Heart left ventricle (tissue), 13 donors: ENCODE measurements at regions not wholly inside any gene's neighbourhood (a gene's known extent, or its start where the extent isn't known, plus 50 kb on each side); places are given as distances from the start of the nearest gene placed in this dataset.

Experiments used
- CTCF ChIP-seq, 12 donors: fragments of 200-600 bp; sonication (generic) in 4 of 12; IDR thresholded peaks; one replicate each; pipeline versions ENCODE4 v1.5.0 to v1.8.0; 2018 to 2022; ENCODE audit warnings: antibody characterized with exemption in 12 of 12, mild to moderate bottlenecking in 5 of 12
- POLR2A ChIP-seq, 2 donors: fragments of 450-650 bp; IDR thresholded peaks; one replicate each; pipeline ENCODE4 v1.6.1; 2017; ENCODE audit warnings: antibody characterized with exemption in 2 of 2, mild to moderate bottlenecking in 2 of 2, moderate library complexity in 2 of 2
- donor health status: ischemic (EF 13 %, LVEDD 7.1; RV severe dilation, severe dysfunction).
- donor health status: DM: no; HTN: yes; CAD: no.
- donor health status: DM: no; HTN: no; CAD: no.
- donor health status: ischemic (EF 25% LVEDD 6.9; RV normal size, moderate dysfunction).
- donor health status: ischemic (EF 25% LVEDD 5.7; RV mildly dilated, moderate dysfunction).
- donor health status: ischemic (EF 35%, LVEDD 5.7; RV mildly dilated, moderate dysfunction).
- donor health status: nonischemic (EF 11% LVEDD 7.7; RV severe dilation, severe dysfunction).
- donor health status: DM: yes; HTN: yes; CAD: no.
- donor health status: PGD.
- donor health status: ischemic (EF 29% LVEDD 5.4; RV normal size, mild dysfunction).
- donor health status: nonischemic (EF 23%, LVEDD 6.1; RV moderate dilation, normal function).

- TF ChIP-seq CTCF (IDR thresholded peaks at IDR 0.05) (no peak), POLR2A (IDR thresholded peaks at IDR 0.05) (no peak)
Measured at GRCh38 chr22:17315310-17315709, 54.0 kb upstream of the CECR2 start.
